HepG2 (cell line): ENCODE measurements at regions not wholly inside any gene's neighbourhood (a gene's known extent, or its start where the extent isn't known, plus 50 kb on each side); places are given as distances from the start of the nearest gene placed in this dataset.

Source experiments
- CC2D1A ChIP-seq: sonication (generic); formaldehyde crosslinking; IDR thresholded peaks from 2 replicates; pipeline ENCODE4 v1.8.1; 2023; ENCODE audit warnings: mild to moderate bottlenecking, missing genetic modification reagents
- GABPB1 ChIP-seq: IDR thresholded peaks from 2 replicates; pipeline ENCODE4 v1.6.1; 2016; ENCODE audit warnings: mild to moderate bottlenecking, missing genetic modification reagents, moderate library complexity, missing compliant biosample characterization
- HCFC1 ChIP-seq: fragments of 150-350 bp; IDR thresholded peaks from 2 replicates; pipeline ENCODE4 v1.6.1; 2014; ENCODE audit warnings: low read depth, low read length
- HOXA5 ChIP-seq: sonication (generic); formaldehyde crosslinking; IDR thresholded peaks from 2 replicates; pipeline ENCODE4 v1.4.0; 2020; ENCODE audit warnings: missing genetic modification reagents
- MEIS2 ChIP-seq: sonication (generic); formaldehyde crosslinking; IDR thresholded peaks from 2 replicates; pipeline ENCODE4 v1.9.0; 2021; ENCODE audit warnings: mild to moderate bottlenecking, missing genetic modification reagents
- MYNN ChIP-seq: sonication (generic); formaldehyde crosslinking; IDR thresholded peaks from 2 replicates; pipeline ENCODE4 v1.4.0; 2020; ENCODE audit warnings: mild to moderate bottlenecking, low read depth, missing genetic modification reagents
- PHF21A ChIP-seq: sonication (generic); formaldehyde crosslinking; IDR thresholded peaks from 2 replicates; pipeline ENCODE4 v1.5.0; 2020; ENCODE audit warnings: mild to moderate bottlenecking, missing genetic modification reagents
- POLR2AphosphoS5 ChIP-seq: IDR thresholded peaks from 2 replicates; pipeline ENCODE4 v1.6.1; 2012; ENCODE audit warnings: low read depth, low read length
- ZFP1 ChIP-seq: IDR thresholded peaks from 2 replicates; pipeline ENCODE4 v1.6.1; 2016
- ZFP41 ChIP-seq: sonication (generic); formaldehyde crosslinking; IDR thresholded peaks from 2 replicates; pipeline ENCODE4 v1.4.0; 2020; ENCODE audit warnings: mild to moderate bottlenecking, missing genetic modification reagents, borderline replicate concordance
- ZNF501 ChIP-seq: sonication (generic); formaldehyde crosslinking; IDR thresholded peaks from 2 replicates; pipeline ENCODE4 v1.5.1; 2020; ENCODE audit warnings: mild to moderate bottlenecking, moderate library complexity, missing genetic modification reagents
- ZNF572 ChIP-seq: sonication (generic); formaldehyde crosslinking; IDR thresholded peaks from 2 replicates; pipeline ENCODE4 v1.5.1; 2020; ENCODE audit warnings: mild to moderate bottlenecking, missing genetic modification reagents
- TF ChIP-seq, protein P1 (sequence below): sonication (generic); formaldehyde crosslinking; IDR thresholded peaks from 2 replicates; pipeline ENCODE4 v1.4.0; 2020; ENCODE audit warnings: mild to moderate bottlenecking, missing genetic modification reagents
- TF ChIP-seq, protein P2 (sequence below): sonication (generic); formaldehyde crosslinking; IDR thresholded peaks from 2 replicates; pipeline ENCODE4 v1.5.0; 2020; ENCODE audit warnings: mild to moderate bottlenecking, missing genetic modification reagents
- TF ChIP-seq, protein P3 (sequence below): sonication (generic); formaldehyde crosslinking; IDR thresholded peaks from 2 replicates; pipeline ENCODE4 v1.9.0; 2021; ENCODE audit warnings: mild to moderate bottlenecking, missing genetic modification reagents
- TF ChIP-seq, protein P4 (sequence below): sonication (generic); formaldehyde crosslinking; IDR thresholded peaks from 2 replicates; pipeline ENCODE4 v1.4.0; 2020; ENCODE audit warnings: mild to moderate bottlenecking, missing genetic modification reagents

DNA sequence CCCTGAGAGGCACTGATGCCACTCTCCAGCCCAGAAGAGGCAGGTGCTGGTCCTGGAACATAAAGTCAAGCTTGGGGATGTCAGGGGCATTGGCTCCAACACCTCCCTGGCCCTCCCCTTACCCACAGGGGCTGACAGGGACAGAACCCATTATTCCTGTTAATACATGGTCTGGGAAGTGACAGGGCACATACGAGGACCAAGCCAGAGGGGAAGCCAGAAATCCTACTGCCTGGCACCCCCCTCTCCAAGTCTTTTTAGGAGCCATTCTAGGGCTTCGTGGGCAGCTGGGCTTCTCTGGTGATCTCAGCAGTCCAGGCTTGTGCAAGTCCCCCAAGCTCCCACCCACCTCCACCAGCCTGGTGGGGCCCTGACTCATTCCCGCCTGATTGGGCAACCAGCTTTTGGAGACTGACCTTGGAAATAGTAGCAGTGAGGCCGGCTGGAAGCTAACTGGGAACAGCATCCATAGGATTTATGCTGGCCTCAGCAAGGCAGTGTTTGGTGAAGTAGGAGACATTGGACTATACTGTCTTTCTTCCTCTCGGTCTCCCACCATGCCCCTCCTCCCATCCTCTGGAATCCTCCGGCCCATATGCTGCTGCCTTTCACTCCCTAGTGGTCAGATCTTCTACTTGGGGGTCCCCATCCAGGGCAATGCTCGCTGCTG lies 86.4 kb upstream of the HK2 start (continued):
- TF ChIP-seq, protein P1, sequence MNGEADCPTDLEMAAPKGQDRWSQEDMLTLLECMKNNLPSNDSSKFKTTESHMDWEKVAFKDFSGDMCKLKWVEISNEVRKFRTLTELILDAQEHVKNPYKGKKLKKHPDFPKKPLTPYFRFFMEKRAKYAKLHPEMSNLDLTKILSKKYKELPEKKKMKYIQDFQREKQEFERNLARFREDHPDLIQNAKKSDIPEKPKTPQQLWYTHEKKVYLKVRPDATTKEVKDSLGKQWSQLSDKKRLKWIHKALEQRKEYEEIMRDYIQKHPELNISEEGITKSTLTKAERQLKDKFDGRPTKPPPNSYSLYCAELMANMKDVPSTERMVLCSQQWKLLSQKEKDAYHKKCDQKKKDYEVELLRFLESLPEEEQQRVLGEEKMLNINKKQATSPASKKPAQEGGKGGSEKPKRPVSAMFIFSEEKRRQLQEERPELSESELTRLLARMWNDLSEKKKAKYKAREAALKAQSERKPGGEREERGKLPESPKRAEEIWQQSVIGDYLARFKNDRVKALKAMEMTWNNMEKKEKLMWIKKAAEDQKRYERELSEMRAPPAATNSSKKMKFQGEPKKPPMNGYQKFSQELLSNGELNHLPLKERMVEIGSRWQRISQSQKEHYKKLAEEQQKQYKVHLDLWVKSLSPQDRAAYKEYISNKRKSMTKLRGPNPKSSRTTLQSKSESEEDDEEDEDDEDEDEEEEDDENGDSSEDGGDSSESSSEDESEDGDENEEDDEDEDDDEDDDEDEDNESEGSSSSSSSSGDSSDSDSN, result peak; percentile 72; the same call in 1 of the 2 replicates
- TF ChIP-seq GABPB1 (CRISPR knock-in tag) (peak; percentile 59; the same call in 1 of the 2 replicates), ZNF501 (peak; percentile 85), MYNN (CRISPR knock-in tag) (no peak; the same call in 1 of the 2 replicates), POLR2AphosphoS5 (no peak), HOXA5 (CRISPR knock-in tag) (peak; percentile 47; the same call in 1 of the 2 replicates), ZFP1 (CRISPR knock-in tag) (0 out of 2 replicates have a peak, but pooled peaks have one; percentile 55), CC2D1A (CRISPR knock-in tag) (no peak), HCFC1 (no peak), PHF21A (CRISPR knock-in tag) (peak; percentile 75), MEIS2 (no peak; the same call in 1 of the 2 replicates), ZFP41 (CRISPR knock-in tag) (0 out of 2 replicates have a peak, but pooled peaks have one; percentile 23), ZNF572 (CRISPR knock-in tag) (peak; percentile 90)
- TF ChIP-seq, protein P2, sequence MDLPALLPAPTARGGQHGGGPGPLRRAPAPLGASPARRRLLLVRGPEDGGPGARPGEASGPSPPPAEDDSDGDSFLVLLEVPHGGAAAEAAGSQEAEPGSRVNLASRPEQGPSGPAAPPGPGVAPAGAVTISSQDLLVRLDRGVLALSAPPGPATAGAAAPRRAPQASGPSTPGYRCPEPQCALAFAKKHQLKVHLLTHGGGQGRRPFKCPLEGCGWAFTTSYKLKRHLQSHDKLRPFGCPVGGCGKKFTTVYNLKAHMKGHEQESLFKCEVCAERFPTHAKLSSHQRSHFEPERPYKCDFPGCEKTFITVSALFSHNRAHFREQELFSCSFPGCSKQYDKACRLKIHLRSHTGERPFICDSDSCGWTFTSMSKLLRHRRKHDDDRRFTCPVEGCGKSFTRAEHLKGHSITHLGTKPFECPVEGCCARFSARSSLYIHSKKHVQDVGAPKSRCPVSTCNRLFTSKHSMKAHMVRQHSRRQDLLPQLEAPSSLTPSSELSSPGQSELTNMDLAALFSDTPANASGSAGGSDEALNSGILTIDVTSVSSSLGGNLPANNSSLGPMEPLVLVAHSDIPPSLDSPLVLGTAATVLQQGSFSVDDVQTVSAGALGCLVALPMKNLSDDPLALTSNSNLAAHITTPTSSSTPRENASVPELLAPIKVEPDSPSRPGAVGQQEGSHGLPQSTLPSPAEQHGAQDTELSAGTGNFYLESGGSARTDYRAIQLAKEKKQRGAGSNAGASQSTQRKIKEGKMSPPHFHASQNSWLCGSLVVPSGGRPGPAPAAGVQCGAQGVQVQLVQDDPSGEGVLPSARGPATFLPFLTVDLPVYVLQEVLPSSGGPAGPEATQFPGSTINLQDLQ, result no peak
- TF ChIP-seq, protein P3, sequence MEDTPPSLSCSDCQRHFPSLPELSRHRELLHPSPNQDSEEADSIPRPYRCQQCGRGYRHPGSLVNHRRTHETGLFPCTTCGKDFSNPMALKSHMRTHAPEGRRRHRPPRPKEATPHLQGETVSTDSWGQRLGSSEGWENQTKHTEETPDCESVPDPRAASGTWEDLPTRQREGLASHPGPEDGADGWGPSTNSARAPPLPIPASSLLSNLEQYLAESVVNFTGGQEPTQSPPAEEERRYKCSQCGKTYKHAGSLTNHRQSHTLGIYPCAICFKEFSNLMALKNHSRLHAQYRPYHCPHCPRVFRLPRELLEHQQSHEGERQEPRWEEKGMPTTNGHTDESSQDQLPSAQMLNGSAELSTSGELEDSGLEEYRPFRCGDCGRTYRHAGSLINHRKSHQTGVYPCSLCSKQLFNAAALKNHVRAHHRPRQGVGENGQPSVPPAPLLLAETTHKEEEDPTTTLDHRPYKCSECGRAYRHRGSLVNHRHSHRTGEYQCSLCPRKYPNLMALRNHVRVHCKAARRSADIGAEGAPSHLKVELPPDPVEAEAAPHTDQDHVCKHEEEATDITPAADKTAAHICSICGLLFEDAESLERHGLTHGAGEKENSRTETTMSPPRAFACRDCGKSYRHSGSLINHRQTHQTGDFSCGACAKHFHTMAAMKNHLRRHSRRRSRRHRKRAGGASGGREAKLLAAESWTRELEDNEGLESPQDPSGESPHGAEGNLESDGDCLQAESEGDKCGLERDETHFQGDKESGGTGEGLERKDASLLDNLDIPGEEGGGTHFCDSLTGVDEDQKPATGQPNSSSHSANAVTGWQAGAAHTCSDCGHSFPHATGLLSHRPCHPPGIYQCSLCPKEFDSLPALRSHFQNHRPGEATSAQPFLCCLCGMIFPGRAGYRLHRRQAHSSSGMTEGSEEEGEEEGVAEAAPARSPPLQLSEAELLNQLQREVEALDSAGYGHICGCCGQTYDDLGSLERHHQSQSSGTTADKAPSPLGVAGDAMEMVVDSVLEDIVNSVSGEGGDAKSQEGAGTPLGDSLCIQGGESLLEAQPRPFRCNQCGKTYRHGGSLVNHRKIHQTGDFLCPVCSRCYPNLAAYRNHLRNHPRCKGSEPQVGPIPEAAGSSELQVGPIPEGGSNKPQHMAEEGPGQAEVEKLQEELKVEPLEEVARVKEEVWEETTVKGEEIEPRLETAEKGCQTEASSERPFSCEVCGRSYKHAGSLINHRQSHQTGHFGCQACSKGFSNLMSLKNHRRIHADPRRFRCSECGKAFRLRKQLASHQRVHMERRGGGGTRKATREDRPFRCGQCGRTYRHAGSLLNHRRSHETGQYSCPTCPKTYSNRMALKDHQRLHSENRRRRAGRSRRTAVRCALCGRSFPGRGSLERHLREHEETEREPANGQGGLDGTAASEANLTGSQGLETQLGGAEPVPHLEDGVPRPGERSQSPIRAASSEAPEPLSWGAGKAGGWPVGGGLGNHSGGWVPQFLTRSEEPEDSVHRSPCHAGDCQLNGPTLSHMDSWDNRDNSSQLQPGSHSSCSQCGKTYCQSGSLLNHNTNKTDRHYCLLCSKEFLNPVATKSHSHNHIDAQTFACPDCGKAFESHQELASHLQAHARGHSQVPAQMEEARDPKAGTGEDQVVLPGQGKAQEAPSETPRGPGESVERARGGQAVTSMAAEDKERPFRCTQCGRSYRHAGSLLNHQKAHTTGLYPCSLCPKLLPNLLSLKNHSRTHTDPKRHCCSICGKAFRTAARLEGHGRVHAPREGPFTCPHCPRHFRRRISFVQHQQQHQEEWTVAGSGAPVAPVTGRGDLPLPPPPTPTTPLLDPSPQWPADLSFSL (CRISPR knock-in tag), result no peak
- TF ChIP-seq, protein P4, sequence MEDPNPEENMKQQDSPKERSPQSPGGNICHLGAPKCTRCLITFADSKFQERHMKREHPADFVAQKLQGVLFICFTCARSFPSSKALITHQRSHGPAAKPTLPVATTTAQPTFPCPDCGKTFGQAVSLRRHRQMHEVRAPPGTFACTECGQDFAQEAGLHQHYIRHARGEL (CRISPR knock-in tag), result no peak
